ENCODE measurements at regions not wholly inside any gene's neighbourhood (a gene's known extent, or its start where the extent isn't known, plus 50 kb on each side); places are given as distances from the start of the nearest gene placed in this dataset.
A peak's percentile ranks its signal among the peaks of the same experiment; 100 is the strongest.

DNA sequence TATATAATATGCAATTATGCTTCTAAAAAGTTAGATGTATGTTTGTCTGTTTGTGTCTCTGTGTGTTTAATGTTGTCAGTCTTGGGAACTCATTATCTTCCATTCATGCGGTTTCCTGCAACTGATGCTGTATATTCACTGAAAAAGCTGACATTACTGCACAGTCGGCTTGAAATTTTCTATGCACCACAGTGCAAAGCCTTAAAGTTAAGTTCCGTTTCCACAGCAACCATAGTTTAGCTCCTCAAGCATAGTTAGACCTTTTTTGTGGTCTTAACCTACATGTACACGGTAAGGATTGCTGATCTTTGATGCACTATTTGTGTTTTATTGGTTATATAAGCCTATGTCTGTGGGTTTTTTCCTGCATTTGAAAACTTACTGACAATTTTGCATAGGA is 309.4 kb downstream of the KCNC2 start:
- Histone ChIP-seq H3K27me3 (replicated peaks; ENCODE audit: control insufficient read depth, insufficient read depth, low read length) (no peaks in the 10 kb centered on the region), H3K9me3 (no peaks in the 10 kb centered on the region), H3K4me3 (ENCODE audit: low read depth, low read length) (no peak overlapping the region), H3K4me1 (no peaks in the 10 kb centered on the region), H3K36me3 (ENCODE audit: control insufficient read depth, insufficient read depth, low read length) (no peaks in the 10 kb centered on the region)
- TF ChIP-seq, protein P1, sequence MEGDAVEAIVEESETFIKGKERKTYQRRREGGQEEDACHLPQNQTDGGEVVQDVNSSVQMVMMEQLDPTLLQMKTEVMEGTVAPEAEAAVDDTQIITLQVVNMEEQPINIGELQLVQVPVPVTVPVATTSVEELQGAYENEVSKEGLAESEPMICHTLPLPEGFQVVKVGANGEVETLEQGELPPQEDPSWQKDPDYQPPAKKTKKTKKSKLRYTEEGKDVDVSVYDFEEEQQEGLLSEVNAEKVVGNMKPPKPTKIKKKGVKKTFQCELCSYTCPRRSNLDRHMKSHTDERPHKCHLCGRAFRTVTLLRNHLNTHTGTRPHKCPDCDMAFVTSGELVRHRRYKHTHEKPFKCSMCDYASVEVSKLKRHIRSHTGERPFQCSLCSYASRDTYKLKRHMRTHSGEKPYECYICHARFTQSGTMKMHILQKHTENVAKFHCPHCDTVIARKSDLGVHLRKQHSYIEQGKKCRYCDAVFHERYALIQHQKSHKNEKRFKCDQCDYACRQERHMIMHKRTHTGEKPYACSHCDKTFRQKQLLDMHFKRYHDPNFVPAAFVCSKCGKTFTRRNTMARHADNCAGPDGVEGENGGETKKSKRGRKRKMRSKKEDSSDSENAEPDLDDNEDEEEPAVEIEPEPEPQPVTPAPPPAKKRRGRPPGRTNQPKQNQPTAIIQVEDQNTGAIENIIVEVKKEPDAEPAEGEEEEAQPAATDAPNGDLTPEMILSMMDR (IDR thresholded peaks at IDR 0.05; ENCODE audit: insufficient read depth in 1 of 2, low read depth in 1 of 2, low read length in 1 of 2, severe bottlenecking in 1 of 2, unreplicated experiment in 1 of 2), result no peak
- Mint-ChIP-seq H3K27ac (ENCODE audit: unreplicated experiment) (no peak overlapping the region), H3K4me3 (ENCODE audit: unreplicated experiment) (no peak overlapping the region), H3K9me3 (ENCODE audit: unreplicated experiment) (no peaks in the 10 kb centered on the region), H3K27me3 (ENCODE audit: insufficient read depth, unreplicated experiment) (no peaks in the 10 kb centered on the region), H3K36me3 (ENCODE audit: insufficient read depth, unreplicated experiment) (no peaks in the 10 kb centered on the region), H3K4me1 (ENCODE audit: low read depth, unreplicated experiment) (no peaks in the 10 kb centered on the region)
- no peak for DNase-seq
- POLR2A ChIA-PET, result no interaction called here
- no TSS peak for BruUV-seq (replicated peaks)
- CTCF ChIA-PET, result no interaction called here
- intact Hi-C loops (cut with micrococcal nuclease; ENCODE audit: unreplicated experiment), result no loop called here

DNA sequence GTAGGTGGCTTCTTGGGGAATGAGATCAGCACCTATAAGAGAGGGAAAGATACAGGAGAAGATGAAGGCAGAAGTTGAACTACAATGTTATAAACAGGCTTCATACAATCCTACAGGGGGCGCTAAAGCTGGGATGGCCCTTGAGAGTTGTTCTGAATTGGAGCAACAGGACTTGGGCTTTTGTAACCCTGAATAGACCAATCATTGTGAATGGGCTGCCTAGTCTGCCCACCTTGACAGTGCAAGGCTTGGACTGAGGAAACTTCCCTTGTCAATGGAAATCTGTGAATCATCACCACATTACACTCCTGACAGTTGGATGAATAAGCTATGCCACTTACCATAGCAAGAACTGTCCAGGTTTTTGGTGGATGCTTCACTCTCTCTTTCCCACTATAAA is 306.1 kb downstream of the KCNC2 start:
- DNase-seq, result peak in 1 of 2 experiments; percentile 7
- POLR2A ChIA-PET, result no interaction called here
- no peaks in the 10 kb centered on the region for H3K27me3 ChIP-seq (replicated peaks; ENCODE audit: control insufficient read depth, insufficient read depth, low read length)
- Mint-ChIP-seq H3K9me3 (ENCODE audit: unreplicated experiment) (no peaks in the 10 kb centered on the region), H3K27me3 (ENCODE audit: insufficient read depth, unreplicated experiment) (no peaks in the 10 kb centered on the region), H3K27ac (ENCODE audit: unreplicated experiment) (no peak overlapping the region), H3K4me3 (ENCODE audit: unreplicated experiment) (no peak overlapping the region), H3K4me1 (ENCODE audit: low read depth, unreplicated experiment) (no peaks in the 10 kb centered on the region), H3K36me3 (ENCODE audit: insufficient read depth, unreplicated experiment) (no peaks in the 10 kb centered on the region)
- TF ChIP-seq, protein P1 (IDR thresholded peaks at IDR 0.05; ENCODE audit: insufficient read depth in 1 of 2, low read depth in 1 of 2, low read length in 1 of 2, severe bottlenecking in 1 of 2, unreplicated experiment in 1 of 2), result peak in 1 of 2 experiments; percentile 12
- no peaks in the 10 kb centered on the region for H3K4me1 ChIP-seq
- CTCF ChIA-PET, result no interaction called here
- no peaks in the 10 kb centered on the region for H3K36me3 ChIP-seq (ENCODE audit: control insufficient read depth, insufficient read depth, low read length)
- no peaks in the 10 kb centered on the region for H3K9me3 ChIP-seq
- H3K4me3 ChIP-seq (ENCODE audit: low read depth, low read length), result no peak overlapping the region
- intact Hi-C loops (cut with micrococcal nuclease; ENCODE audit: unreplicated experiment), result no loop called here
- BruUV-seq (replicated peaks), result no TSS peak

DNA sequence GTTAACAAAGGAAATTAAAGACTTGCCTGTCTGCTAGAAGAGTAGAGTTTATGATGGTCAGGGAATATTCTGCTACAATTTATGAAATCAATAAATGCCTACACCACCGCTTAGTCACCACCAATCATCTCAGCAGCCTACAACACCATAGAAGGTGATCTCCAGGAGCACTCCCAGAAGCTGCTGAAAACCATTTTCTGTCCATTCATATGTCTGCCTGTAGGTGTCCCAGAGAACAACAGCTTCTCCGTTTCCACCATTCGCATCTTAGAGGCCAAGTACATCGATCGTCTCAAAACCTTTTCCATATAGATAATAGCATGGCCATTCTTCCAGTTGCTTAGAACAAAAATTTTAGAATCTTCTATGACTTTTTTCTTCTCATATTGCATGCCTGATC is 303.4 kb downstream of the KCNC2 start:
- intact Hi-C loops (cut with micrococcal nuclease; ENCODE audit: unreplicated experiment), result no loop called here
- no peaks in the 10 kb centered on the region for H3K4me1 Mint-ChIP-seq (ENCODE audit: low read depth, unreplicated experiment)

More for the DNA sequence above, 303.4 kb downstream of the KCNC2 start:
- no peak overlapping the region for H3K4me3 Mint-ChIP-seq (ENCODE audit: unreplicated experiment)
- Histone ChIP-seq H3K27me3 (replicated peaks; ENCODE audit: control insufficient read depth, insufficient read depth, low read length) (no peaks in the 10 kb centered on the region), H3K36me3 (ENCODE audit: control insufficient read depth, insufficient read depth, low read length) (no peaks in the 10 kb centered on the region), H3K4me3 (ENCODE audit: low read depth, low read length) (no peak overlapping the region), H3K9me3 (no peaks in the 10 kb centered on the region), H3K4me1 (no peaks in the 10 kb centered on the region)
- BruUV-seq (replicated peaks), result no TSS peak
- CTCF ChIA-PET, result interaction anchor here (0.6 to 1.0 kb wide), 2 partner anchors 16 to 103 kb away, joined by 3 to 6 read pairs; no protein-coding TSS in a partner anchor
- TF ChIP-seq, protein P1 (IDR thresholded peaks at IDR 0.05; ENCODE audit: insufficient read depth in 1 of 2, low read depth in 1 of 2, low read length in 1 of 2, severe bottlenecking in 1 of 2, unreplicated experiment in 1 of 2), result peak; percentile 35 to 55
- H3K27me3 Mint-ChIP-seq (ENCODE audit: insufficient read depth, unreplicated experiment), result no peaks in the 10 kb centered on the region
- POLR2A ChIA-PET, result no interaction called here
- peak in 1 of 2 experiments; percentile 10 for DNase-seq
- no peaks in the 10 kb centered on the region for H3K9me3 Mint-ChIP-seq (ENCODE audit: unreplicated experiment)
- no peaks in the 10 kb centered on the region for H3K36me3 Mint-ChIP-seq (ENCODE audit: insufficient read depth, unreplicated experiment)
- no peak overlapping the region for H3K27ac Mint-ChIP-seq (ENCODE audit: unreplicated experiment)

Measured in Caco-2 (cell line).